ENCODE measurements at regions not wholly inside any gene's neighbourhood (a gene's known extent, or its start where the extent isn't known, plus 50 kb on each side); places are given as distances from the start of the nearest gene placed in this dataset.
"Not testable (repeated sequence)": the region's sequence is repeated elsewhere in the genome, so short reads cannot be mapped to it uniquely, and the experiment has no call there.

GRCh38 chr2:9708683-9709538 lies 78.1 kb upstream of the YWHAQ start:
- DNase-seq: no peak

GRCh38 chr2:9709539-9710285 lies 78.9 kb upstream of the YWHAQ start:
- DNase-seq: no peak

- no peak for DNase-seq
These were observed 79.5 kb upstream of the YWHAQ start for GRCh38 chr2:9710311-9710710.

DNA sequence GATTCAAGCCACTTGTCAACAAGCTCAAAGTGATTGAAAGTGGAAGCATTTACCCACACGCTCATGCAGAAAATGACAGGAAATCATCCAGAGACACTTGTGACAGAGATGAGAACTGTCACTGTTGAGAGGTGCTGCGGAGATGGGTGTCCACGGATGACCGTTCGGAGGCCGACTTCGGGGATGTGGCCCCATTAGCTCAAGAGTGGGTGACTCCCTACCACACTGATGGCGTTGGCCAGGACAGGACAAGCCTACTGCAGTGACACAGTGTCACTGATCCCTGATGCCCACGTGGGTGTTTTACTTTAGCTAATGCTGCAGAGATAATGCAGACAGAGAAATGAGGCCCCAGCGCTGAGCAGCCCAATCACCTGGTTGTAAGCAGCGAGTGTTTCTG lies 81.5 kb upstream of the YWHAQ start:
- no peak for DNase-seq

DNA sequence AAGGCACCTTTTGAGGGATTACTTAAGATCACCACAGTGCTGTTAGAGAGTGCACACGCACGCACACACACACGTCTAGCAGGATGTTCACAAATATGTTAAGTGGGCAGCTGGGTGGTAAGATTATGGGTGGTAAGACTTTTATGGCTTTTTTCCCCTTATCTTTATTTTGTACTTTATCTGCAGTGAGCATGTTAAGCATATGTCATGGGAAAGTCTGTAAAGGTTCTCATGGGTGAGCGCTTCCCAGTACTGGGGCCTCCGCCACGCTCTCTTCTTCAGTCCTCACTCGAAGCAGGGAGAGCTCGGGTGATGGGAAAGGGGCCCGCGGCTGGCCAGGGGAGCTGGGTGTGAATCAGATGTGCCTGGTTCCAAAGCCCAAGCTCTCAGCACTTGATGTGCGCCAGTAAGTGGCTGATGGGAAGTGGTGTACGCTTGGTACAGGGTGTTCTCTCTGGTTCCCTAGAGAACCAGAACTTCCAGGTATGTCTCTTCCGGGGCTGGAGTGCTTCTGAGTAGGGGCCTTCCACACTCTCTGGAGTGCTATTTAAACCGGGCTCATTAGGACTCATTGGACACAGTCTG lies 83.9 kb upstream of the YWHAQ start:
- no peak for DNase-seq

DNA sequence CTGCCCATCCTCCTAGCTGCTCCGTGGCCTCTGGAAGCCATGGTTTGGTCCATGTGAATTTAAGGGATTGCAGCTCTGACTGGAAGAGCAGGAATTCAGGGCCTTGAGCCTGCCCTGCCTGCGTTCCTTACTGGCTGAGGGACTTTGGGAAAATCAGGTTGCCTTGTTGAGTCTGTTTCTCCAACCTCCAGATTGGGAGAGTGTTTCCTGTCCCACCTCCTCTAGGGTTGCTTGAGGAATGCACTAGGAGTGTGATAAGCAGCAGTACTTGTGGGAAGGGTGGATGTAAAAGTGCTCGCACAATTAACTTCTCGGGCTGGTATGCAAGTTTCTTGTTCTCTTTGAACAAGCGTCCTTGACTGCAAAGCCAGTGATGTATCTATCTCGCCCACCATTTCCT lies 84.4 kb upstream of the YWHAQ start:
- DNase-seq: no peak

GRCh38 chr2:9717886-9718451 lies 87.2 kb upstream of the YWHAQ start:
- no peak for DNase-seq

GRCh38 chr2:9720352-9721093 lies 89.7 kb upstream of the YWHAQ start:
- no peak for DNase-seq

- no peak for DNase-seq
These were observed 90.5 kb upstream of the YWHAQ start for GRCh38 chr2:9721344-9721743.

DNA sequence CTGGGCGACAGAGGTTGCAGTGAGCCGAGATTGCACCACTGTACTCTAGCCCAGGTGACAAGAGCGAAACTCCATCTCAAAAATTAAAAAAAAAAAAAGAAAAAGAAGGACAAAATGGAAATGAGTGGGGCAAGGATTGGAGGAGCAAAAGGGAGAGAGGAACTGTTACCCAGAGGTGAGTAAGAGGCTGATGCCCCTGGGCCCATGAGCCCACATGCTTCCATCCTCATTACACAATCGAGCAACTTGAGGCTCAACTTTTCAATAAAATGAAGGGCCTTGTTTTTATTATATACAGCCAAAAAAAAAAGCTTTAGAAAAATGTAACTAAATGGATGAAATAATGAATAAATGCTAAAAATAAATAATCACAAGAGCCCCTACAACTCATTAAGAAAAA lies 91.7 kb upstream of the YWHAQ start:
- DNase-seq: no peak

DNA sequence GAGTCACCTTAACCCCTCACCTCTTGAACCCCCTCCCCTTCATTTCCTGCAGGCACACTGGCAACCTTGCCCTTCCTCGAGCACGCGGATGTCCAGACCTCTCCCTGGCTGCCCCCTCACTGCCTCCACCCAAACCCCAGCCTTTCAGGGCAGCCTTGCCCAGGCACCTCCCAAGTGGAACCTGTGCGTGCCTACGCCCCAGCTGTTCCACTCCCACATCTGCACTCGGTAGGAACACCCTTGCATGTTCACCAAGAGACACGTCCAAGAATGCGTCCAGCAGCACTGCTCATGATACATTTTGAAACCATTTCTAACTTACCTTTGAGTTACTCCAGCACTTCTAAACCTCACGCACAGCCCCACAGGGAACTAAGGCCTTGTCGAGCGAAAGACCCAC lies 93.8 kb upstream of the YWHAQ start:
- no peak for DNase-seq

DNA sequence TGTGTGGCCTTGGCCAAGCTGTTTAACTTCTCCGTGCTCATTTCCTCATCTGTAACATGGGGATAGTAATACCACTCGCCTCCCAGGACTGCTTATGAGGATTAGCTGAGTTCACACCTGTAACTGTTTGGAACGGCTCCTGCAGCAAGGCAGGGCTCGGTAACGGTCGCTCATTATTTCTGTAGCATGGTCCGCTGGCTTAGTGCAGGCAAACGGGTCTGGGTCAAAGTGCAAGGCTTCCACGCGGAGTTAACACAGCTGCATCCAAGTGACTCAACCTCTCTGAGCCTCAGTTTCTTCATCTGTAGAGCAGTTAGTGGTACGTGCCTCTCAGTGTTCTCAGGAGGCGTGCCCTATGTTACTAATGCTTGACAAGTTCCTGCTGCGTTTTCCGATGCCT lies 94.3 kb upstream of the YWHAQ start:
- DNase-seq: no peak

GRCh38 chr2:9726016-9726415 lies 95.2 kb upstream of the YWHAQ start:
- not testable (repeated sequence) for DNase-seq

DNA sequence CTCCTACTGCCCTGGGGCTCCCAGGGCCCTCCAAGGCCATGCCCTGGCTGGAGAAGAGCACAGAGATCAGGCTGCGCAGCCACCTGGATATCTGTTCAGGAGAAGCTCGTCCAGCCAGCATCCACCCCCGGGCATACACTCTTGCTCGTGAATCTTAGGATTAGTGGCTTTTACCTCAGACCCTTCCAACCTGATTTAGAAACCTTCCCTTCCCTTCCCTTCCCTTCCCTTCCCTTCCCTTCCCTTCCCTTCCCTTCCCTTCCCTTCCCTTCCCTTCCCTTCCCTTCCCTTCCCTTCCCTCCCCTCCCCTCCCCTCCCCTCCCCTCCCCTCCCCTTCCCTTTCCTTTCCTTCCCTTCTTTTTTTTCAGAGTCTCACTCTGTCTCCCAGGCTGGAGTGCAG lies 99.7 kb upstream of the YWHAQ start:
- not testable (repeated sequence) for DNase-seq

DNA sequence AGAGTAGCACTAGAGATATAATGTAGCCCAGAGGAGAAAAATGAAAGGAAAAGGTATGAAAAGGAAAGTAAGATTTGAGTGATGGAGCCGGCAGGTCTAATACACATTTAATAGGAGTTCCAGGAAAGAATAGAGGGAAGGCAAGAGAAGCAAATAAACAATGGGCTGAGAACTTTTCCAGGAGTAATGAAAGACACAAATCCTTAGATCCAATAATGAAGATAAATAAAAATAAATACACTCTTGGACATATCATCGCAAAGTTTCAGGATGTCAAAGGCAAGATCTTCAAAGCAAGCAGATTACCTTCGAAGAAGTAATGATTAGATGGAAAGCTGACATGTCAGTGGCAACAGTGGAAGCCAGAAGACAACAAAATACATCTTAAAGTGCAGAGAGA lies 102.0 kb upstream of the YWHAQ start:
- DNase-seq: no peak

DNA sequence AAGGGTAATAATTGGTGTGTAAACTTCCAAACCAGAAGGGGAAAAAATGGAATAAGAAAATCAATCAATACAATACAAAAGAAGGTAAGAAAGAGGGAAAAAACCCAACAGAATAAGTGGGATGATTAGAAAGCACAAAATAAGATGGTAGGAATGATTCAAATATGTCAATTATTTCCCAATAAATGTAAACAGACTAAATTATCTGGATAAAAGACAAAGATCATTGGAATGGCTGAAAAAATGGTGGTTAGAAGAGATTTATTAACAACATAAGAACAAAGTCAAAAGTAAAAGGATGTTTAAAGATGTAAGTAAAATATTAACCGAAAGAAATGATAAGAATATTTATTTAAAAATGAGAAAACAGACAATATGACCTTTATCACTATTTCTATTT lies 103.5 kb upstream of the YWHAQ start:
- no peak for DNase-seq

DNA sequence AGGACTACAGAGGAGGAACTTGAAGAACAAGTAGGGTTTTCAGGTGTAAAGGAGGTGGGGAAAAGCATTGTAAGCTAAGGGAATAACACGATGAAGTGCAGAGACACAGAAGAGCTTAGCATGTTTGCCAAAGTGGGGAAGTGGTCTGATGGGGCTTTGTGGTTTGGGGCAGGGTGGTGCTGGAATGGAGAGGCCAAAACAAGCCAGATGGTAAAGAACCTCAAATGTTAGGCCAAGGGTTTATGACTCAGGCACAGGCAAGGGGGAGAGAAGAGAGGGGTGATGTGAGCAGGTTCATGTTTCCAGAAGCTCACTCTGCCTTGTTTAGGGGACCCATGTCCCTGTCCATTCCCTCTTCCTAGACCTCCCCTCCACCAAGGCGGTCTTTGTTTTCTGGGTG lies 104.5 kb upstream of the YWHAQ start:
- DNase-seq: no peak

GRCh38 chr2:9736021-9736420 lies 105.2 kb upstream of the YWHAQ start:
- no peak for DNase-seq

- DNase-seq: no peak
These were observed 106.0 kb upstream of the TAF1B start for GRCh38 chr2:9737053-9737875.

GRCh38 chr2:9738062-9738461 lies 105.2 kb upstream of the TAF1B start:
- no peak for DNase-seq

- no peak for DNase-seq
These were observed 104.5 kb upstream of the TAF1B start for GRCh38 chr2:9738535-9739496.
